NCI-H1105 (cell line): ENCODE measurements at regions not wholly inside any gene's neighbourhood (a gene's known extent, or its start where the extent isn't known, plus 50 kb on each side); places are given as distances from the start of the nearest gene placed in this dataset.
"Not testable (repeated sequence)": the region's sequence is repeated elsewhere in the genome, so short reads cannot be mapped to it uniquely, and the experiment has no call there.

Experiments
- DNase-seq: peaks from one replicate; lab custom pipeline; 2025; lab: John Stamatoyannopoulos, UW

DNA sequence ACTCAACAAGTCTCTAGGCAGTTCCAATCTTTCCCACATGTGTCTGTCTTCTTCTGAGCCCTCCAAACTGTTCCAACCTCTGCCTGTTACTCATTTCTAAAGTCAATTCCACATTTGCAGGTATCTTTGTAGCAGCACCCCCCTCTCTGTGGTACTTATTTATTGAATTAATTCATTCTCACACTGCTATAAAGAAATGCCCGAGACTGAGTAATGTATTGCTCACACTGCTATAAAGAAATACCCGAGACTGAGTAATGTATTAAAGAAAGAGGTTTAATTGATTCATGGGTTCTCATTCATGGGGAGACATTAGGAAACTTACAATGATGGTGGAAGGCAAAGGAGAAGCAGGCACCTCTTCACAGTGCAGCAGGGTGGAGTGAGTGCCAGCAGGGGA is 1413.8 kb downstream of the SI start:
- no peak for DNase-seq

DNA sequence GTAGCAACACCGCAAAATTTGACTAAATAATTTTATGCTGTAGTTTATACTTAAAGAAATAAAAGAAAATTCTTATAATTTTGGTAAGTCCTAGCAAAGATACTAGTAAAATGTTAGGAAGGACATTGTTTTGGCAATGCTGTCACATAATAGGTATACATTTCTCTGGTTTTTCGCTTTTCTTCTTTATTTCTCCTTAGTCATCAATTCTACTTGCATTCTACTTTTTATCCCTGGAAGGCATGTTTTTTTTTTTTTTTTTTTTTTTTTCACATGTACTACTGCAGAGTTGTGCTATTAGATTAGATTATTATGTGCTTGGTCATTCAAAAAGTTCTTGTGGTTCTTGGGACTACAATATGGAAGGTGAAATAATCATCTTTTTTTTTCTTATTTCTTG is 1421.2 kb downstream of the SI start:
- DNase-seq, result no peak

DNA sequence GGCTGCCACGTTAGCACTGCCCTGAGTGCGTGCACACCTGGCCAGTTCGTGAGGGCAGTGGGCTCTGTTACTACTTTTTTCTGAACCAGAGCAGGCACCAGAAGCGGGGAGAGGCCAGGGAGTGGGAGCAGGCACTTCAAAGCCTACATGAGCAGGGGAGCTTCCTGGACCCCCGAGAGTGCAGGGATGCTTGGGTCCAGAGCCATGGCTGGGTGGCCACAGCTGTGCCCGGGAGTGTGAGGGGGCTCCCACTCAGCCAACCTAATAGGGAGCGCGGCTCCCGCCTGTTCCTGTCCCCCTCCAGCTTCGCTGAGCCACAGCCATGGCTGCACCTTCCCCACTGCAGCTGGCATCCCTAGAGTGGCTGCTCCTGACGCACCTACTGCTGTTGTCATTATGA is 1423.3 kb downstream of the SI start:
- no peak for DNase-seq

DNA sequence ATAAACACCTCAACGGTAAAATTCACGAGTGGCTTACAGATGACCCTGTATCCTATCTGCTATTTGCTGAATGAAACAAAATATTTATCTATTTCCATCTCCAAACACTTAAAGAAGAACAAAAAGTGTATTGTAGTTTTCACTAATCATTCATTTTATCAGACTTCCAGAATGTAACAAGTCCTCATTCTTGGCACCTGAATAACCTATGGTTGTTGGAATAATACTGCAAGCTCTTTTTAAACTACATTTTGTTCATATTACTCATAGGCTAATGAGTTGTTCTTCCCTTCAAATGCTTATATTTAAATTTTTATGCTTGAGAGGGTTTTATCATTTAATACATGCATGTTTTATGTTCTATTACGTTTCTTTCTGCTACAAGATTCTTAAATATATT is 1434.1 kb downstream of the SI start:
- no peak for DNase-seq

DNA sequence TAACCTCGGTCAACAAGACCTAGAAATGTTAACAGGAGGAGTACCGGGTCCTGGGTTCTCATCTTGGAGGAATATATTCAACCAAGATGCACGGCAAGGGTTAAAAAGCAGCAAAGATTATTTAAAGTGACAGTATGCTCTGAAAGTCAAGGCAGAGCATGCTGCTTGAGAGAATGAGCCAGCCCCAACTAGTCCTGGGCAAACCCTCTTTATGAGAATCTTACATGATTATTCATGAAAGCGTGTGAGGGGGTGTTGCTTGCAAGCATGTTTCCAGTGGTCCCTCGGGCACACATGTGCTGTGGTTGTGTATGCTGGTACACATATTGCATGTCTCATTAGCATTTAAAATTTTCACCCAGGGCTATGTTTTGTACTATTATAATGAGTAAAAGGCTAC is 1445.6 kb downstream of the SI start:
- DNase-seq, result no peak

DNA sequence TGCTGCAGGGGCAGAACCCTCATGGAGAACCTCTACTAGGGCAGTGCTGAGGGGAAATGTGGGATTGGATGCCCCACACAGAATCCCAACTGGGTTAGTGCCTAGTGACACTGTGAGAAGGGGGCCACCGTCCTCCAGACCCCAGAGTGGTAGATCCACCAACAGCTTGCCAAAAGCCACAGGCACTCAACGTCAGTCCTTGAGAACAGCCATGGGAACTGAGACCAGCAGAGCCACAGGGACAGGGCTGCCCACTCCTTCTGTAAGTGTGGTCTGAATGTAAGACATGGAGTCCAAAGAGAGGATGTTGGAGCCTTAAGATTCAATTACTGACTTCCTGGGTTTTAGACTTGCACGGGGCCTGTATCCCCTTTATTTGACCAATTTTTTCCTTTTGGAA is 1451.5 kb downstream of the SI start:
- DNase-seq, result no peak

DNA sequence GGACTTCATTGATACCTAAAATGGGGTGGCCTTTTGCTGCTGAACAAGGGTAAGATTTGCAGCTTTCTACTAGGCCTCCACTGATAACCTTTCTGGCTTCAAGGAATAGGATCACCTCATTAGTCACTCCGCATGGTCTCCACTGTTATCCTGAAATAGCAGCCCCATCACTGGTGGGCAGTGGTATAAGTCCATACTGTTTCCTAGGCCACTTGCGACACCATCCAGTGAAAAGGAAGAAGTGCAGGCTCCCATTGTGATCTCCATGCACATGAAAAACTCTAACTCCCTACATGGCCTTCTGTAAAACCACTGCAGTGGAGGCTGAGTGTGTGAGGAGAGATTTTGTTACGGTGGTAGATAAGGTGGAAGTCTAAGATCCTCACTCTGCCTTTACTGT is 1455.9 kb downstream of the SI start:
- no peak for DNase-seq

DNA sequence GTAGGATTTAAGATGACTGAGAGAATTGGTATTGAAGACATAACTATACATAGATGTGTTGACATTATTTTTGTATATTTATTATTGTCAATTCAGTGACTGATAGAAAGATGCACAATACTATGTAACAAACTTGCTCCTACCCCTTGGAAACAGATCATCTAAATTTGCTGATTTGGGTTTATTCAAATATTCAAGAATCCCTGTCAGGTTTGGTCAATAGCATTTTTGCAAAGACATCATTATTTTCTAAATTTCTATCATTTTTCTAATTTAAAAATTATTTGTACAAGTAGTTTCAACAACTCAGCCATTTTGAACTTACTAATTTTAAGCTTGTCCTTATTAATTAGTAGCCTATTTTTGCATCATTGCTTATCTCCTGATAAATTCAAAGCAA is 1463.4 kb downstream of the SI start:
- no peak for DNase-seq

DNA sequence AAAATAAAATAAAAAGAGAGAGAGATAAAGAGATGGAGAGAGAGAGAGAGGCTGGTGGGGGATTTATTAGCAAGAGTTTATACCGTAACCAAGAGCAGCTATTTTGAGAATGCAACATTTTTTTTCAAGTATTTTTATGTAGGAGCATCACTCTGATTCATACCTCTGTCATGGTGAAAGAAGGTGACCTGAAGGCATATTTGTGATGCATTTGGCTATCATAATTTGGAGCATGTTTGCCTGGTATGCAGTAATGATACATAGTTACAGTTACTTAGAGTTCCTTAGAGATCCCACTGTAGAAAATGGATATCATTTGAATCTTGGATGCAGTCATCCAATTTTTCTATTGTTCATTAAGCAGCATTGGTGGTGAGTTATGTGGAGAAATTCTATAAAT is 1472.4 kb downstream of the SI start:
- DNase-seq, result no peak

DNA sequence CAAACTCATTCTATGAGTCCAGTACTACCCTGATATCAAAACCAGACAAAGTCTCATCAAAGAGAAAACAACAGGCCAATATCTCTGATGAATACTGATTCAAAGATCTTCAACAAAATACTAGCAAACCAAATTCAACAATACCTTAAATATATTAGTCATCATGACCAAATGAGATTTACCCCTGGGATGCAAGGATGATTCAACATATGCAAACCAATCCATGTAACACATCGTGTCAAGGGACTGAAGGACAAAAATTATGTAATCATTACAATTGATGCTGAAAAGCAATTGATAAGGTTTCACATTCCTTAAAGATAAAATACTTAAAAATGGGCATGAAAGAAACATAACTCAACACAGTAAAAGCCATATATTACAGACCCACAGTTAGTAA is 1476.9 kb downstream of the SI start:
- no peak for DNase-seq

DNA sequence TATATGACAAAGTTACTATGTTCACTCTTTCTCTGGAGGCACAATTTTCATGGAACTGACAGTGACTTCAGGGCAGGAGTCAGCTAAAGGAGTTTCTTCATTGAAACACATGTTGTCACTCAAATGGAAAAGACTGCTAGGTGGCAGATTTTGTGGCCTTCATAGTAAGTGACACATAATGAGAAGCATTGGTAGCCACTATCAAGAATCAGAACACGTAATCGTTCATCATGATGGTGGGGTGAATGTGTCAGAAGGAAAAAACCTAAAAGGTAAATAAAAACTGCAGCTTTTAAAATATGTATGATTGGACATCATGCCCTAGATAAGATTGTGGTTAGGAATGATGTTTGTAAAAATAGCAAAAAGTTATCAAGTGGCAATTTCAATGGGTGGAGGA is 1491.0 kb downstream of the SI start:
- no peak for DNase-seq

DNA sequence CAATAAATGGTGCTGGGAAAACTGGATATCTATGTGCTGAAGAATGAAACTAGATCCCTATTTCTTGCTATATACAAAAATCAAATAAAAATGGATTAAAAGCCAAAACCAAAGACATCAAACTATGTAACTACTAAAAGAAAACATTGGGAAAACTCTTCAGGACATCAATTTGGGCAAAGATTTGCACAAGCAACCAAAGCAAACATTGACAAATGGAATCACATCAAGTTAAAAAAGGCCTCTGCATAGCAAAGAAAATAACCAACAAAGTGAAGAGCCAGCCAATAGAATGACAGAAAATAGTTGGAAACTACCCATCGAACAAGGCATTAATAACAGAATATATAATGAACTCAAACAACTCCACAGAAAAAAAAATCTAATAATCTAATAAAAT is 1495.3 kb downstream of the SI start:
- DNase-seq, result no peak

DNA sequence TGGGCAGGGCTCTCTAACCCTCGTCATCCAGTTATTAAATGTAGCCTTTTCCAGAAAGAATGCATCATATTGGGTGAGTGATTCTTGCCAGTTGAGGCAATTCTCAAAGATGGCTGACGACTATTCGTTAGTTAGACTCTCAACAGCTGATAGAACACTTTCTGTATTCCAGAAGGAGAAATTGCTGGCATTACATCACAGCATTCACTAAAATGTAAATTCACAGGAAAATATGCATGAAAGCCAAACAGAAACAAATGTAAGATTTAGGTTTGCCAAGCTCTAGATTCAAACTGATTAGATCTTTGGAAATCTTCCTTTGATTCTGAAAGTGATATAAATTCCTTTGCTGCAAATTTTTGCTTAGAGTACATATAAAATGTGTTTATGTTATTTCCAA is 1501.0 kb downstream of the SI start:
- DNase-seq, result no peak

DNA sequence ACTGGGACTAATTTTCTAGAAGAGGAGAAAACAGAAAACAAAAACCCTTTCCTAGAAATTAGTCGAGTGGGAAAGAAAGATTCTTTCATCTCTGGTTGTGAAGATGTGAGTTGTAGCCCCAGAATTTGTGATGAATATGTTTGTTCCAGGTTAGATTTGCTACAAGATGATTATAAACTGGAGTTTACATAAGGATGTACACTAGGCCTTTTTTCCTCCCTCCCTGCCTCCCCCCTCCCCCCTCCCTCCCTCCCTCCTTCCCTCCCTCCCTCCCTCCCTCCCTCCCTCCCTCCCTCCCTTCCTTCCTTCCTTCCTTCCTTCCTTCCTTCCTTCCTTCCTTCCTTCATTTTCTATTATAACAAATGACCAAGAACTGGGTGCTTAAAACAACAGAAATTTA is 1502.0 kb downstream of the SI start:
- no peak for DNase-seq

DNA sequence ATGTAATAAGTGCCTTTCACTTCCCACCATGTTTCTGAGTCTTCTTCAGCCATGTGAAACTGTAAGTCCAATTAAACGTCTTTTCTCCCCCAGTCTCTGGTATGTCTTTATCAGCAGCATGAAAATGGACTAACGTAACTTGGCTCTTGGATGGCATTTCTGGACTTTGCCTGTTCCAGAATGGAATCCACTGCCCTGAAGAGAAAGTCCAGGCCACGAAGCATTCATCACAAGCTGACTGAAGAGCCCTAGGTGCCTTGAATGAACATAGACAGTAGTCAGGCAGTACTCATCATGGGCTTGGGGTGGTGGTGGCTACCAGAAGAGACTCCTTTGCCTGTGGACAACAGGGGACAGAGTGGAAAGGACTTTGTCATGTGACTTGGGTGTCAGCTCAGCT is 1505.0 kb downstream of the SI start:
- DNase-seq, result no peak

DNA sequence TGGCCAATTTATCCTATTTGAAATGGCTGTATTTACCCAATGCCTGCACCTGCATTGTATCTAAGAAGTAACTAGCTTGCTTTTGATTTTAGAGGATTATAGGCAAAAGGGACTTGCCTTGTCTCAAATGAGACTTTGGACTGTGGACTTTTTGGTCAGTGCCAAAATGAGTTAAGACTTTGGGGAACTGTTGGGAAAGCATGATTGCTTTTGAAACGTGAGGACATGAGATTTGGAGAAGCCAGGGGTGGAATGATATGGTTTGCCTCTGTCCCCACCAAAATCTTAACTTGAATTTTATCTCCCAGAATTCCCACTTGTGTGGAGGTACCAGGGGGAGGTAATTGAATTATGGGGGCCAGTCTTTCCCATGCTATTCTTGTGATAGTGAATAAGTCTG is 1505.4 kb downstream of the SI start:
- no peak for DNase-seq

DNA sequence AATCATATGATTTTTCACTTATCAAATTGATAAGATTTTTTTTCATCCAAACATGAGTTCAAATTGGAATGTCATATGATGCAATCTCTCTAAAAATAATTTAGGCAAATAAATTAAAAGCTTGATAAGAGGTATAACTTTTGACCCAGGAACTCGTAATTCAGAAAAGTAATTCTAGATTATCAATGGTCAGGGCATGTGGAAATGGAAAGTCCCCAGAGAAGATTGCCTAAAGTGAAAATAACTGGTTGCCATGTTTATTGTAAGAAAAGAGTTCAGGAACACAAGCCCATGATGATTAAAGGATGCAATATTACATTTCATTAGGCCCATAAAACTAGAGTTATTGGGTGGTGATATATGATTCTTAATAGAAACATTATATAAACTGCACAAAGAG is 1514.8 kb downstream of the SI start:
- no peak for DNase-seq

DNA sequence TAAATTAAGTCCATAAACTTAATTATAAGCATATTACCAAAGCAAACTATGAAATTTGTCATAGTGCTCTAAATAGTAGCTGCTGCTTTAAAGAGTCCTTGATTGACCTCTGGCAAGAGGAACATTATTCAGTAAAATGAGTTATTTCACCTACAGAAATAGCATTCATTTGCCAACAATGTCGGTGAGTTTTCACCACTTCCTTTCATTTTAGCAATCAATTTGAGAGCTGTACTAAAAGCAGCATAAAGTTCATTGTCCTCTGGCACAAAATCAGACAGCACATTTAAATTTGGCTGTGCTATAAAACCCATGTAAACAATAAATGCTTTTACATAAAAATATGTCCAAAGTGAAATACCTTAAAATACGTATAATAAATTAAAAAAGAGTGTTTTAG is 1515.7 kb downstream of the SI start:
- no peak for DNase-seq

DNA sequence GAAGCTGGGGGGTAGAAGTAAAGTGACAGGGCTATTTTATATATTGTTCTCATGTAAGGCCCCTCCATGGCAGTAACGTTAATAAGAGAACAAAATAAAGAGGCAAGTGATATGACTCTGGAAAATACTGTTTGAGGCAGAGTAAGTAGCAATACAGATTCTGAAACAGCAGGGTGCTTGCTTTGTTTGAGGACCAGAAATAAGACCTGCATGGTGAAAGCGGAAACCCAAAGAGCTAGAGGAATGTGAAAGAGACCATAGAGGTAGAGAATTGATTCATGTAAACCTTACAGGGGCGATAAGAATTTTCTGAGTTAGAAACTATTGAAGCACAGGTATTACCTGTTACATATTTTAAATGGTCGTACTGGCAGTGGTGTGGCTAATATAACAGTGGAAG is 1517.1 kb downstream of the SI start:
- DNase-seq, result no peak

DNA sequence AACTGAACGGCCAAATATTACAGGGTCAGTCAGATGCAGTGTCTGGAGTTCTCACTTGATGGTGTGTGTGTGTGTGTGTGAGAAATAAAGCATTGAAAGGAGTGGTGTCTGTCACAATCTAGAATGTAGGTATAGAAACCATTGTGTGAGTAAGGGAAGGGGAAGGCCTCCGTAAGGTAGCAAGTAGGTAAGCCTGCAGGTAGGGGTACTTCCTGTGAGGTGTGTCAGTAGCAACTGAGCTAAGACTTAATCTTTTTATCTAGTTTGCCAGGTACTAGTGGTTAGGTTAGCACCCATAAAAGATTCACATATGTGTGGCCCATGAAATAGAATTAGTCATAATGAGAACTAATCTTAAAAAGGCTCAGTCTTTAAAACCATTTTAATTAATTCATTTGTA is 1517.8 kb downstream of the SI start:
- DNase-seq, result no peak

DNA sequence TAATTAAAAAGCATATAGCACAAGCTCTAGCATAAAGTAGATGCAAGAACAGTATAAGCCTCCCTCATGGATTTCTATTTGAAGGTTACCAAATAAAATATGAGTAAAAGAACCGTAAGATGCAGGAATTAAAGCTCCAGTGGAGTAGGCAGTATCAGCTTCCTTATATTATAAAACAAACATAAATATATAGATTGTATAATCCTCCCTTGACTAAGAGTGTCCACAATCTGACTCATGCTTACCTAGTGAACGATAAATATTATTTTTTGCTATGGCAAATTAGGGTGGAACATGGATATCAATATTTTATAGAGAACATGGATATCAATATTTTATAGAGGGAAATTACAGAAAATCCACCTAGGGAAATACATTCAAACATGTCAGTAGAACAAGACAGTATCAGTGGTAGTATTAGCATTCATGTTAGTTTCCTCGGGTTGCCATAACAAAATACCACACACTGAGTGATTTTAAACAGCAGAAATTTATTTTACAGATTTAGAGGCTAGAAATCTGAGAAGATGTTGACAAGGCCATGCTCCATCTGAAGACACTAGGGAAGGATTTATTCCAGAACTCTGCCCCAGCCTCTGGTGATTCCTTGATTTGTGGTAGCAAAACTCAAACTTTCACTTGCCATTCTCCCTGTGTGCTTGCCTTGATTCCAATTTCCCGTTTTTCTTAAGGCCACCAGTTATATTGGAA is 1521.3 kb downstream of the SI start:
- DNase-seq, result no peak

DNA sequence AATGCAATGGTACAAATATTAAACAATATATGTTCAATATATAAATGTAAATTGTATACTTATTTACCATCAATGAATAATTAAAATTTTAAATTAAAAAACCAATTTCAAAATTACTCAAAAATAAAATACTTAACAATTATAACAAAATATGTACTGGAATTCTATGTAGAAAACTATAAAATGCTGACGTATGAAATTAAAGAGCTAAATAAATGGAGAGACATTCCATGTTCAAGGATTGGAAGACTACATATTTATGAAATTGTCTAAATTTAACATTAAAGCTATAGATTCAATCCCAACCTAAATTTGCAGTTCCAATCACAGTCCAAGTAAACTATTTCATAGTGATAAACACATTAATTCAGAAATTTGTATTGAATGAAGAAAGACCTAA is 1522.4 kb downstream of the SI start:
- no peak for DNase-seq

DNA sequence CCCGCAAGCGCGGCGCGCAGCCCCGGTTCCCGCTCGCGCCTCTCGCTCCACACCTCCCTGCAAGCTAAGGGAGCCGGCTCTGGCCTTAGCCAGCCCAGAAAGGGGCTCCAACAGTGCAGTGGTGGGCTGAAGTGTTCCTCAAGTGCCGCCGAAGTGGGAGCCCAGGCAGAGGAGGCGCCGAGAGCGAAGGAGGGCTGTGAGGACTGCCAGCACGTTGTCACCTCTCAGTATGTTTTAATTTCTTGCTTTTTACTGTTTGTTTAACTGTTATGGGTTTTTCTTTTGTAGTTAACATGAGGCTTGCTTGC is 1525.7 kb downstream of the SI start:
- DNase-seq, result no peak

DNA sequence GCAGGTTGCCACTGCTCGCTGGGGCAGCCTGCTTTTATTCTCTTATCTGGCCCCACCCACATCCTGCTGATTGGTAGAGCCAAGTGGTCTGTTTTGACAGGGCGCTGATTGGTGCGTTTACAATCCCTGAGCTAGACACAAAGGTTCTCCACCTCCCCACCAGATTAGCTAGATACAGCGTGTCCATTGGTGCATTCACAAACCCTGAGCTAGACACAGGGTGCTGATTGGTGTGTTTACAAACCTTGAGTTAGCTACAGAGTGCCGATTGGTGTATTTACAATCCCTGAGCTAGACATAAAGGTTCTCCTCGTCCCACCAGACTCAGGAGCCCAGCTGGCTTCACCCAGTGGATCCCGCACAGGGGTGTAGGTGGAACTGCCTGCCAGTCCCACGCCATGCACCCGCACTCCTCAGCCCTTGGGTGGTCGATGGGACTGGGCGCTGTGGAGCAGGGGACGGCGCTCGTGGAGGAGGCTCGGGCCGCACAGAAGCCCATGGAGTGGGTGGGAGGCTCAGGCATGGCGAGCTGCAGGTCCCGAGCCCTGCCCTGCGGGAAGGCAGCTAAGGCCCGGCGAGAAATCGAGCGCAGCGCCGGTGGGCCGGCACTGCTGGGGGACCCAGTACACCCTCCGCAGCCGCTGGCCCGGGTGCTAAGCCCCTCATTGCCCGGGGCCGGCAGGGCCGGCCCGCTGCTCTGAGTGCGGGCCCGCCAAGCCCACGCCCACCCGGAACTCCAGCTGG is 1526.2 kb downstream of the SI start:
- DNase-seq, result not testable (repeated sequence)
